T1000 (cell line): ENCODE measurements at regions not wholly inside any gene's neighbourhood (a gene's known extent, or its start where the extent isn't known, plus 50 kb on each side); places are given as distances from the start of the nearest gene placed in this dataset.
A peak's percentile ranks its signal among the peaks of the same experiment; 100 is the strongest.
"Not testable (repeated sequence)": the region's sequence is repeated elsewhere in the genome, so short reads cannot be mapped to it uniquely, and the experiment has no call there.

ENCODE experiments used
- DNase-seq: peaks from one replicate; lab custom pipeline; 2025; ENCODE audit warnings: mixed read lengths; lab: John Stamatoyannopoulos, UW

GRCh38 chr9:27672718-27673117 is 99.4 kb upstream of the C9orf72 start:
- no peak for DNase-seq

- no peak for DNase-seq
Measured at GRCh38 chr9:27673641-27674040, 100.4 kb upstream of the C9orf72 start.

GRCh38 chr9:27675354-27675753 is 102.1 kb upstream of the C9orf72 start:
- DNase-seq = no peak

- DNase-seq = no peak
Measured at GRCh38 chr9:27676827-27677226, 103.5 kb upstream of the C9orf72 start.

GRCh38 chr9:27679338-27679737 is 106.1 kb upstream of the C9orf72 start:
- no peak for DNase-seq

GRCh38 chr9:27683181-27683580 is 109.9 kb upstream of the C9orf72 start:
- DNase-seq = no peak

- DNase-seq = no peak
Measured at GRCh38 chr9:27688954-27689353, 115.7 kb upstream of the C9orf72 start.

GRCh38 chr9:27690816-27691215 is 117.5 kb upstream of the C9orf72 start:
- DNase-seq = not testable (repeated sequence)

- no peak for DNase-seq
Measured at GRCh38 chr9:27699621-27700020, 126.3 kb upstream of the C9orf72 start.

GRCh38 chr9:27701016-27701415 is 127.7 kb upstream of the C9orf72 start:
- no peak for DNase-seq

- no peak for DNase-seq
Measured at GRCh38 chr9:27701587-27701986, 128.3 kb upstream of the C9orf72 start.

GRCh38 chr9:27703216-27703980 is 130.1 kb upstream of the C9orf72 start:
- DNase-seq = no peak

- DNase-seq = no peak
Measured at GRCh38 chr9:27711241-27711640, 138.0 kb upstream of the C9orf72 start.

- DNase-seq = no peak
Measured at GRCh38 chr9:27712806-27713205, 139.5 kb upstream of the C9orf72 start.

GRCh38 chr9:27714388-27714787 is 141.1 kb upstream of the C9orf72 start:
- no peak for DNase-seq

GRCh38 chr9:27715651-27716050 is 142.4 kb upstream of the C9orf72 start:
- no peak for DNase-seq

GRCh38 chr9:27717991-27718390 is 144.7 kb upstream of the C9orf72 start:
- DNase-seq = no peak

- no peak for DNase-seq
Measured at GRCh38 chr9:27719711-27720110, 146.4 kb upstream of the C9orf72 start.

GRCh38 chr9:27722866-27723265 is 149.6 kb upstream of the C9orf72 start:
- DNase-seq = no peak

GRCh38 chr9:27726244-27727081 is 153.2 kb upstream of the C9orf72 start:
- peak; percentile 8 for DNase-seq

GRCh38 chr9:27732494-27732893 is 159.2 kb upstream of the C9orf72 start:
- DNase-seq = no peak

- no peak for DNase-seq
Measured at GRCh38 chr9:27743490-27743889, 170.2 kb upstream of the C9orf72 start.

GRCh38 chr9:27747450-27747849 is 174.2 kb upstream of the C9orf72 start:
- no peak for DNase-seq
